GM18867 (cell line): ENCODE measurements at regions not wholly inside any gene's neighbourhood (a gene's known extent, or its start where the extent isn't known, plus 50 kb on each side); places are given as distances from the start of the nearest gene placed in this dataset.

Experiments used
- ATAC-seq: cut with Tn5 transposase; IDR thresholded peaks from one replicate; pipeline ENCODE4 v1.9.1; 2021; ENCODE audit warnings: mild to moderate bottlenecking, moderate library complexity; ENCODE audit not compliant: unreplicated experiment

DNA sequence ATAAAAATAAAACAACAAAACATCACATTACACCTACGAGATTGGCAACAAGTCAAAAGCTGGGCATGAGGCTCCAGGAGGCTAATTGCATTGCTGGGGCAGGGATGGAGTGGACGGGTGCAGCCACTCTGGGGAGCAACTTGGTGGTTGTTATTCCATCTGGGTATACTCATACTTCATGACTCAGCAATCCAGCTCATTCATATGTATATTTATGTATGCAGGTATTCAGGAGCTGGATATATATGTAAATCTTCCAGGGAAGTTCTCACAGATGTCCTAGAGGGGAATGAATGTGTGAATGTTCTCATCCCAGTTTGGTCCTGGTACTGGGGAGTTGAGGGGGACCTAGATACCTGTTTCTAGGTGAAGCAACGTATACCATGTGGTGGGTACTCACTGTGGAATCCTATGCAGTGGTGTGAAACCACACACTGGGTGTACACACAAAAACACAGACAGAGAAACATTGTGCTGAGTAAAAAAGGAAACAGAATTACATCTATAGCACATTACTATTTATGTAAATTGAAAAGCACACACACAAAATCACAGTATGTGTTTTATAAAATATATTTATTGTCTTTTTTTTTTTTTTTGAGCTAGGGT, 79.7 kb upstream of the RAB4A start:
- no peak for ATAC-seq

GRCh38 chr1:229192031-229192430, 78.9 kb upstream of the RAB4A start:
- no peak for ATAC-seq

GRCh38 chr1:229192853-229193252, 78.1 kb upstream of the RAB4A start:
- no peak for ATAC-seq

DNA sequence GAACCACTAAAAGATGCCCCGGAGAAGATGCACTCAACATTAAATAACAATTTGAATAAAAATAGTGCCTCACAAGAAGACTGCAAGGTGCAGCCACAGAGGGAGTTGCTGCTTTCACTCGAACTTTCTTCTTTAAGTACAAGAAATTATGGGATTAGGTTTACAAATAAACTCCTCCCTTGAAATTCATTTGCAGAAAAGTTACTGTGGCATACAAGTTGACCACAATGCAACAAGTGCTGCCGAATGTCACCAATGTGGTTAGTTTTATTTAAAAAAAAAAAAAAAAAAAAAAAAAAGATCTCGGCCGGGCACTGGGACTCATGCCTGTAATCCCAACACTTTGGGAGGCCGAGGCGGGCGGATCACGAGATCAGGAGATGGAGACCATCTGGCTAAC, 76.8 kb upstream of the RAB4A start:
- no peak for ATAC-seq

- ATAC-seq, result no peak
These were observed 75.7 kb upstream of the RAB4A start for GRCh38 chr1:229195246-229195645.

DNA sequence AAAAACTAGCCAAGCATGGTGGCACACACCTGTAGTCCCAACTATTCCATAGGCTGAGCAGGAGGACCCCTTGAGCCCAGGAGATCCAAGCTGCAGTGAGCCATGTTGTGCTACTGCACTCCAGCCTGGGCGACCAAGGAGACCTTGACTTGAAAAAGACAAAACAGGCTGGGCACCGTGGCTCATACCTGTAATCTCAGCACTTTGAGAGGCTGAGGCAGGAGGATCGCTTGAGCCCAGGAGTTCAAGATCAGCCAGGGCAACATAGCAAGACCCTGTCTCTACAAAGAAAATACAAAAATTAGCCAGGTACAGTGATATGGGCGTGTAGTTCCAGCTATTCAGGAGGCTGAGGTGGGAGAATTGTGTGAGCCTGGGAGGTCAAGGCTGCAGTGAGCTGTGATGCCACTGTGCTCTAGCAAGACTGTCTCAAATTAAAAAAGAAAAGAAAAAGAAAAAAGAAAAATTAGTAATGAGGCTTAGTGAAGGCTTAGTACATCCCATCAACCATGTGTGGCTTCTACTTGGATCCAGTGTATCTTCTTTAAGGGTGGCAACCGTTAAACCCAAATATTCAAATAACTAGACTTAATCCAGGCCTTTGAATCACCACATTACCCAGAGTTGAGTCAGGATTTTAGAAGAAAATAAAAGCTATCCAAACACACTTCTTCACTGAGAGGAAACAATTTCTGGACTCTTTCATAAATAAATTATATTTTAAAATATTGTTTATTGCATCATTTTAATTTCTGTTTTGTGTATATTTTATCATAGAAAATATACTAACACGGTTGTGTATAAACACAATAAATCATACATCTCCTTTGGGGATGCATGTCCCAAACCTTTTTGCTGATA, 74.3 kb upstream of the RAB4A start:
- ATAC-seq, result no peak

DNA sequence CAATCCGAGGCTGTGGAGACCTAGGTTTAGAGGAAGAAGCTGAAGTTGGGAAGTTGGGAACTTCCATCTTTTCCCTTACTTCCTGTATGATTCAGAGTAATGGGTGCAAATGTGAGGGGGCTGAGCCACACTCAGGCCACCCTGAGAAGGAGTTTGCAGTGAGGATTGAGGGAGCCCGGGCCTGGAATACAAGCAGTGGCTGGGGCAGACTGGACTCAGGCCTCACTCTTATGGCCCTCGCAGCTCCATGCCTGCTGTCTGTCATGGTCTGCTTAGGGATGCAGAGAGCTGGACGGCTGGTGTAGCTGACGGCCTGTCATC, 73.7 kb upstream of the RAB4A start:
- no peak for ATAC-seq

GRCh38 chr1:229199261-229200243, 71.4 kb upstream of the RAB4A start:
- peak; percentile 88 for ATAC-seq

DNA sequence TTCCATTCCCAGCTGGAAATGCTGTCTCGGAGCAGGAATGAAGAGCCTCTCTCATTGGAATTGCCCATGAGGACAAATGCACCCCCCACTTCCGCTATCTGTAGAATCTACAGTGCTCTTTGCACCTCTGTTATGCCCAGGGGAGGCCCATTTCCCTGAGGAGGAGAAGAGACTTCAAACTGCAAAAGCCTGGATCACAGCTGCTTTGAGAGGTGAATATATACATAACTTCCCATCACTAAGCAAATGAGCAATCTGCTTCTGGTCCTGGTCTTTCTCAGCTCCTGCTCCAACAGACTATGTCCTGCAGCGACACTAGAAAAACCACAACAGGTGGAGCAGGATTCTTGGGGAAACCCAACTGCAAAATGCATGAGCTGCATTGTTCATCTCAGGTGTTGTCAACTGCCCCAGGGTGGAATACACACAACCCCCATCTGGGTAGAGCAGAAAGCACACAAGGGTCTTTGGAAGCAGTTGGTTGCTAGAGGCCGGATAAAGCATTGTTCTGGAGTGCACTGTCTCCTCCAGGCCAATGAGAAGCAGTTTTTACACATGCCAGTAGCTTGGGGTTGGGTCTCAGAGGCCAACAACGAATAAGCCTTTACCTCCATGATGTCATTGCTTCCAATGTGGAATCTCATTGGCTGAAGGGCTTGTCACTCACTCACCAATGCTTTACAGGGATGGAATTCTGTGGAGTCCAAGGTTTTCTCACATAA, 67.7 kb upstream of the RAB4A start:
- no peak for ATAC-seq

DNA sequence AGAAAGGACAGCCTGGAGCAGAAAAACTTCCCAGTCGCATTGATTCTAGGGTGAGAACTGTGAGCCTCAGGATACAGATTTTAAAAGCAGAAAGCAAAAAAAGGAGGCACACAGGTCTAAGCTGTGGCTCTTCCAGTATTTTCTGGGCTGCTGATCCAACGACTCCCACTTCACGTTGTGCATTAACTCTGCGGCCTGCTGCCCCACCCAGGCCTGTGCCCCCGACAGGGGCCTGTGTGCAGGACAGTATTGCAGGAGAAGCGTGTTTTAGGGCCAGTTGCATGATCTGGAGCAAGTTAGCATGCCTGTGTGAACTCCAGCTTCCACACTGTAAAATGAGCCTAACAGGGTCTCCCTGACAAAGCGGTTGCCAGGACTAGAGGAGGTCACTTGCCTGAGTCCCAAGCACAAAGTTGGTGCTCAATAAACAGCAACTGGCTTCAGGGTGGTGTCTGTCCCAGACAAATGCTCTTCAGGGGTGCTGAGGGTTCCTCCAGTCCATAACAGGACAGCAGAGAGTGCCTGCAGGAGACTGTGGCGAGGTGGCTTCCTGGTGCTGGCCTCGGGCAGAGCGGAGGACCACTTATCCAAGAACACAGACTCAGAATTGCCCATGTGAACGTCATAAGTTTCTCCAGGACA, 66.8 kb upstream of the RAB4A start:
- no peak for ATAC-seq

DNA sequence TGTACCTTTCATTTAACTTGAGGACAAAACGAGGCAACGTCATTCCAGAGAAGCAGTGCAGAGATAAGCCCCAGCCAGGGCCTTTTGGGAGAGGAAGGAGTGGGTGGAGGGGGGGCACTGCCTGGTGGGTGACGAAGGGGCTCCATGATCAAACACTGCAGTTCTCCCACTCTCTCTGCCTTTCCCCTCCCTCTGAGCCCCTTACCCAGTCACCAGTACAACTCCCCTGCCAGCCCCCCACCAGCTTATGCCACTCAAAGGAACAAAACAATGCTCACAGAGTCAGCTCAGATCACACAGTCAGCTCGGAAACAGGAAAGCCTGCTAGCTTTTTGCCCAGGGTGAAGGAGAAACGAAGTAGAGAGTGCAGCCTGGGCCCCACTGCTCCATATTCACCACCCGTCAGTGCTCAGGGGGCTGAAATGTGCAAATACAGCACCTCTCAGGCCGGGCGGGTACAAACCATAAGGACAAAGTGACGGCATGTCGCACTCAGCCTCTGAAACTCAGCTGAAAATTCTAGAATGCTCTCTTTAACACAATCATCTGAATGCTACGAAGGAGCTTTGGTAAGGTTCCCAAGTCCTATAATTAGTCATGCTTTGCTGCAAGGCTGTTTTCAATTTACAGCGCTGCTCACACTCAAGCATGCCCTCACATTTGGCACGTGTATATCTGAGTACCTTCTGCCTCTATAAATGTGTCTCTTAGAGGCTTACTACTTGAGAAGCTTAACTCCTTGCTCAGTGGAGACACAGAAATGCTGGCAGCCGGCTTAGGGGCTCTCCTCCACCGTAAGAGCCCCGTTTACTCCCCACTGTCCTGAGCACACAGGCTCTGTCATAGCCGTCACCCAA, 65.8 kb upstream of the RAB4A start:
- no peak for ATAC-seq

DNA sequence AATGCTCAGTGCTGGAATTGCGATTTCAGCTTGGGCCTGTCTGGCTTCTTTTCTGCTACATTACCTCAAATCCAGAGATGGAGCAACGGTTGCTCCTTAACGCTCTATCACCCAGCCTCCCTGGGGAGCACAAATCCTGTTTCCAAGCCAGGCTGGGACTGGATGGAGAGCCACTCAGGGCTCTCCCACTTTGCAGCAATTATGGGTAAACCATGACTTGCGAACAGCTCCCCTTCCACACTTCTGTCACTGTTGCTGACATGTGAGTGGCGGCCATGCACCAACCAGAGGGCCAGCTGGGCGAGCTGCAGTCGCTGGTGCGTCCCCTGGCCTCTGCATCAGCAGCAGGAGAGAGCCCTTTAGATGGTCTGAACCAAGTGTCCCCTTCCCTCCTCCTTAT, 65.1 kb upstream of the RAB4A start:
- no peak for ATAC-seq

GRCh38 chr1:229207916-229208315, 63.0 kb upstream of the RAB4A start:
- no peak for ATAC-seq

DNA sequence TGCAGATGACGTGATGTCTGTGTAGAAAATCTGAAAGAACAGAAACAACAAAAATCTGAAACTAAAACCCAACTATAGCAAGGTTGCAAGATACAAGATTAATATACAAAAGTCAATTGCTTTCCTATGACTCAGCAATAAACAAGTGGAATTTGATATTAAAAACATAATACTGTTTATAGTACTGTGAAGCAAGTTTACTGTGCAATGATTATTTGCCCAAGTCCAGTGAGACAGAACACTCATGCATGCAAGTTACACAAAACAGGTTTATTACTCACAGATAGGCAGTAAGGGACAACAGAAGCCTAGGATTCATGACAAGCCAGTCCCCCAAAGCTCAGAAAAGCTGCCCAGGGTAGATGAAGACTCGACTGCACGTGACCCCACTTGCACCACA, 62.4 kb upstream of the RAB4A start:
- no peak for ATAC-seq

DNA sequence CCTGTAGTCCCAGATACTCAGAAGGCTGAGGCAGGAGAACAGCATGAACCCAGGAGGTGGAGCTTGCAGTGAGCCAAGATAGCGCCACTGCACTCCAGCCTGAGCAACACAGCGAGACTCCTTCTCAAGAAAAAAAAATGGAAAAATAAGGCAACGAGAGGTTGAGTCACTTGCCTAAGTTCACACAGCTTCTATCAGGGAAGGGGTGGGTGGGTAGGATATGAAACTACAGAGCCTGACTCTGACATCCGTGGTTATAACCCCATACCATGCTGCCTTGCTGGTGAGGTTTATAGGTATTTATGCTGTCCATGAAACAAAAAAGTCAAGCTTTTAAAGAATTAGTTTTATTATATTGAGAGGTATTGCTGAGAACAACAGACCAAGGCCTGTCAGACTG, 61.5 kb upstream of the RAB4A start:
- no peak for ATAC-seq

- no peak for ATAC-seq
These were observed 61.1 kb upstream of the RAB4A start for GRCh38 chr1:229209816-229210215.

DNA sequence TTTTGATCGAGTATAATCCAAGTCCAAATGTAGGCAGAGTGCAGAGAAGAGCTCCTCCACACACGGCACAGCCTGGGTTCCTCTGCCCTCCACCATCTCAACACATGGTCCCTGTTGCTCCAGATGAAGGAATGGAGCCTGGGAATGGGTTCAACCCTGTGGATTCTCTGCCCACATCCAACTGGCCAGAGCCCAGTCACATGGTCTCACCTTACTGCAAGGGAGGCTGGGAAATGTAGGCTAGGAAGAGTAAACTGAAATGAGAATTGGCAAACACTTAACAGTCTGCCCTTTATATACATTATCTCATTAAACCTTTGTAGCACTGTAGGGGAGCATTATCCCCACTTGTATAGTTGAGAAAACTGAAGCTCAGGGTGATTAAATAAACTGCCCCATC, 60.1 kb upstream of the RAB4A start:
- ATAC-seq, result no peak

- ATAC-seq, result no peak
These were observed 57.1 kb upstream of the RAB4A start for GRCh38 chr1:229213797-229214196.

- ATAC-seq, result no peak
These were observed 53.2 kb upstream of the RAB4A start for GRCh38 chr1:229217716-229218115.

- ATAC-seq, result no peak
These were observed 52.3 kb upstream of the RAB4A start for GRCh38 chr1:229218612-229219025.
